ENCODE measurements at regions not wholly inside any gene's neighbourhood (a gene's known extent, or its start where the extent isn't known, plus 50 kb on each side); places are given as distances from the start of the nearest gene placed in this dataset.

- no peak for TF ChIP-seq CTCF (IDR thresholded peaks at IDR 0.05; ENCODE audit: low read depth, low read length, missing input control)
- TF ChIP-seq JUND (IDR thresholded peaks at IDR 0.05) = no peak
- no peak for TF ChIP-seq SP1 (IDR thresholded peaks at IDR 0.05)
Measured at GRCh38 chr11:69215216-69215615, 59.5 kb downstream of the SMIM38 start.
